ENCODE measurements at regions not wholly inside any gene's neighbourhood (a gene's known extent, or its start where the extent isn't known, plus 50 kb on each side); places are given as distances from the start of the nearest gene placed in this dataset.

DNA sequence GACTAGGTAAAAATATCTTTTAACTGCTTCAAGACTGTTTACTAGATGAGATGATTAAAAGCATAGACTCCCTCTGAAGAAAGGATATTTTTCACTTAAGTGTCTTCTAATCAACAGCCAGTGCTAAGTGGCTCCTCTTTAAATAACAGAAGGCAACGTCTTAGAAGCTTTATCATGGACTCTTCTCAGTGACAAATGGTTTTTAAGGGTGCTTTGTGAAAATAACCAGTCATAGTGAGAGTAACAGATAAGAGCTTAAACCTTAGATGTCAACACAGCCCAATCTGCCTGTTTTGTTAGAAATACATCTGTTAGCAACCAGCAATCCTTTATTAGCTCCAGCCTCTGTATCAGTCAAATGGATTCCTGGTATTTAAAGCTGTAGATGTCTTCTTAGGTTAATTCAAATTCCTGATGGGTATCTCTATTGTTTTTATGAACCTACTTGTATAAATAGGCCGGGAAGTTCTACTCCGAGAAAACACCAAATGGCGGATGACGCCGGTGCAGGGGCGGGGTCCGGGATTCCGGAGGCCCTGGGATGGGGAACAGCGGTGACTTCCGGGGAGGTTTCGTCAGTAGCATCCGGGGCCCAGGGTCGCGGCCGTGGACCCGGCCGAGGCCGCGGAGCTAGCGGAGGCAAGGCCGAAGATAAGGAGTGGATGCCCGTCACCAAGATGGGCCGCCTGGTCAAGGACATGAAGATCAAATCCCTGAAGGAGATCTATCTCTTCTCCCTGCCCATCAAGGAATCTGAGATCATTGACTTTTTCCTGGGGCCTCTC is 285.4 kb downstream of the GPR37 start:
- no peak overlapping the region for H3K27ac ChIP-seq (ENCODE audit: extremely low read length, insufficient read depth, low read length)
- ATAC-seq, result no peak
- FAIRE-seq, result no peak
- TF ChIP-seq, protein P1, sequence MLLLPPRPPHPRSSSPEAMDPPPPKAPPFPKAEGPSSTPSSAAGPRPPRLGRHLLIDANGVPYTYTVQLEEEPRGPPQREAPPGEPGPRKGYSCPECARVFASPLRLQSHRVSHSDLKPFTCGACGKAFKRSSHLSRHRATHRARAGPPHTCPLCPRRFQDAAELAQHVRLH (CRISPR knock-in tag; IDR thresholded peaks at IDR 0.05; ENCODE audit: borderline replicate concordance, low read depth), result no peak
- no peak overlapping the region for H3K4me2 ChIP-seq (ENCODE audit: low read depth, low read length)
- no peaks in the 10 kb centered on the region for H3K4me1 ChIP-seq (ENCODE audit: insufficient read depth, low read length)
- no peak overlapping the region for H3K9ac ChIP-seq (ENCODE audit: insufficient read depth, low read depth, low read length)
- no peaks in the 10 kb centered on the region for H3K79me2 ChIP-seq (ENCODE audit: insufficient read depth, low read length)
- WGBS (ENCODE audit: low lambda C conversion rate), result 81% methylated on average over 24 of the region's 24 CpGs
- ChIA-PET CTCF (ENCODE audit: low intra/inter-chr PET ratio, low total read pairs) (no interaction called here), POLR2A (no interaction called here)
- no peak overlapping the region for H3K4me3 ChIP-seq (replicated peaks in 1 of 3; ENCODE audit: insufficient read depth in 1 of 3, low read depth in 2 of 3, low read length in 3 of 3)
- H3K27me3 ChIP-seq (ENCODE audit: control insufficient read depth in 1 of 2, insufficient read depth in 2 of 2, low read length in 2 of 2), result no peaks in the 10 kb centered on the region
- in situ Hi-C loops (cut with HindIII; ENCODE audit: extremely low pct_ligation_motif_present, low pct_unique_long_range_greater_than_20kb), result no loop called here
- H2AFZ ChIP-seq (ENCODE audit: low read length), result no peak overlapping the region
- no peaks in the 10 kb centered on the region for H3K36me3 ChIP-seq (replicated peaks in 1 of 2; ENCODE audit: control insufficient read depth in 1 of 2, insufficient read depth in 2 of 2, low read length in 2 of 2)
- no peak for DNase-seq (ENCODE audit: low spot score)
- no TSS peak for BruUV-seq (replicated peaks)
- no peaks in the 10 kb centered on the region for H4K20me1 ChIP-seq (ENCODE audit: insufficient read depth, low read length)
- H3K9me3 ChIP-seq (ENCODE audit: low read length), result no peaks in the 10 kb centered on the region
- intact Hi-C loops (cut with micrococcal nuclease; ENCODE audit: unreplicated experiment), result loop anchor here (10.0 kb wide), 1 partner anchor 305 kb away; no protein-coding TSS in a partner anchor

GRCh38 chr7:124462249-124462648 is 303.3 kb downstream of the GPR37 start:
- FAIRE-seq (no peak), ATAC-seq (no peak), DNase-seq (ENCODE audit: low spot score) (no peak)
- no peak for TF ChIP-seq CTCF (CRISPR knock-in tag; IDR thresholded peaks at IDR 0.05)
- H3K9me3 ChIP-seq (ENCODE audit: low read length), result no peaks in the 10 kb centered on the region
- H4K20me1 ChIP-seq (ENCODE audit: insufficient read depth, low read length), result no peaks in the 10 kb centered on the region
- no peak overlapping the region for H3K27ac ChIP-seq (ENCODE audit: extremely low read length, insufficient read depth, low read length)
- no peaks in the 10 kb centered on the region for H3K36me3 ChIP-seq (replicated peaks in 1 of 2; ENCODE audit: control insufficient read depth in 1 of 2, insufficient read depth in 2 of 2, low read length in 2 of 2)
- intact Hi-C loops (cut with micrococcal nuclease; ENCODE audit: unreplicated experiment), result no loop called here
- no peaks in the 10 kb centered on the region for H3K79me2 ChIP-seq (ENCODE audit: insufficient read depth, low read length)
- H3K4me2 ChIP-seq (ENCODE audit: low read depth, low read length), result no peak overlapping the region
- H3K27me3 ChIP-seq (ENCODE audit: control insufficient read depth in 1 of 2, insufficient read depth in 2 of 2, low read length in 2 of 2), result no peaks in the 10 kb centered on the region
- CTCF ChIA-PET (ENCODE audit: low intra/inter-chr PET ratio, low total read pairs), result no interaction called here
- H3K4me1 ChIP-seq (ENCODE audit: insufficient read depth, low read length), result peaks cover 26% of the 10 kb centered on the region
- POLR2A ChIA-PET, result no interaction called here
- no peak overlapping the region for H2AFZ ChIP-seq (ENCODE audit: low read length)
- no TSS peak for BruUV-seq (replicated peaks)
- 0% methylated on average over 1 of the region's 1 CpG for WGBS (ENCODE audit: low lambda C conversion rate)
- H3K9ac ChIP-seq (ENCODE audit: insufficient read depth, low read depth, low read length), result no peak overlapping the region
- in situ Hi-C loops (cut with HindIII; ENCODE audit: extremely low pct_ligation_motif_present, low pct_unique_long_range_greater_than_20kb), result no loop called here
- no peak overlapping the region for H3K4me3 ChIP-seq (replicated peaks in 1 of 3; ENCODE audit: insufficient read depth in 1 of 3, low read depth in 2 of 3, low read length in 3 of 3)
